HCT116 (cell line): ENCODE measurements at regions not wholly inside any gene's neighbourhood (a gene's known extent, or its start where the extent isn't known, plus 50 kb on each side); places are given as distances from the start of the nearest gene placed in this dataset.

Source experiments
- ATAC-seq: fragments of 200-7000 bp; cut with Tn5 transposase; 2 replicates; pipeline ENCODE4 v1.9.1; 2020; ENCODE audit warnings: mild to moderate bottlenecking, moderate library complexity
- BruUV-seq: library from RNA; stranded (reverse); fragments of 400-500 nt; replicated peaks from 2 replicates; lab custom pipeline; 2021; lab: Mats Ljungman, UMichigan
- CTCF ChIA-PET: fragments of 300-600 bp; sonication (Branson Sonifier 250); formaldehyde crosslinking; loops from one replicate; lab custom pipeline; 2021; ENCODE audit warnings: antibody characterized with exemption; lab: Charles Lee
- POLR2A ChIA-PET: fragments of 300-600, 350-600 bp; sonication (Branson Sonifier 250); formaldehyde crosslinking; loops from one replicate; lab custom pipeline; 2021; ENCODE audit warnings: antibody characterized with exemption; lab: Charles Lee
- RAD21 ChIA-PET, 2 experiments: fragments of 300-600 bp; sonication (Branson Sonifier 250); formaldehyde crosslinking; loops; one replicate each; lab custom pipeline; 2023; ENCODE audit warnings: low total read pairs in 2 of 2; ENCODE audit not compliant: uncharacterized antibody in 2 of 2, unreplicated experiment in 2 of 2, low non-redundant PET in 1 of 2; lab: Charles Lee
- DNase-seq: peaks from one replicate; pipeline ENCODE4 v3.0.0-alpha.2; 2010; ENCODE audit warnings: low read depth, low spot score
- H2AFZ ChIP-seq: fragments of 200-600 bp; shearing (Covaris generic), sonication (generic); 2 replicates; pipeline ENCODE4 v1.6.1; 2017; ENCODE audit warnings: low read depth, mixed run types, mixed read lengths, antibody characterized with exemption, low read length; ENCODE audit not compliant: poor library complexity, severe bottlenecking
- H3K27ac ChIP-seq: 2 replicates; pipeline ENCODE4 v1.5.1; 2012; ENCODE audit warnings: low read depth, low read length
- H3K27me3 ChIP-seq: fragments of 200-600 bp; sonication (generic); 2 replicates; pipeline ENCODE4 v1.6.1; 2016; ENCODE audit warnings: mixed run types, low read length, mixed read lengths; ENCODE audit not compliant: insufficient read depth
- H3K36me3 ChIP-seq, 2 experiments: fragments of 200-500 bp in 1 of 2; fragments of 200-600 bp in 1 of 2; sonication (Bioruptor generic) in 1 of 2; sonication (generic) in 1 of 2; 2 replicates each; pipeline versions ENCODE4 v1.5.1 to v1.6.1; 2014 to 2016; ENCODE audit warnings: low read length in 2 of 2, inconsistent platforms in 1 of 2, mixed read lengths in 1 of 2, mixed run types in 1 of 2; ENCODE audit not compliant: insufficient read depth in 2 of 2, control insufficient read depth in 1 of 2
- H3K4me1 ChIP-seq, 2 experiments: fragments of 200-600 bp in 1 of 2; sonication (generic) in 1 of 2; 2 replicates each; pipeline versions ENCODE4 v1.5.1 to v1.6.1; 2012 to 2017; ENCODE audit warnings: low read length in 2 of 2, inconsistent platforms in 1 of 2, mild to moderate bottlenecking in 1 of 2, mixed read lengths in 1 of 2, mixed run types in 1 of 2, moderate library complexity in 1 of 2; ENCODE audit not compliant: insufficient read depth in 2 of 2, control insufficient read depth in 1 of 2
- H3K4me2 ChIP-seq: fragments of 200-600 bp; sonication (generic); 2 replicates; pipeline ENCODE4 v1.6.1; 2017; ENCODE audit warnings: mixed run types, low read length, mixed read lengths
- H3K4me3 ChIP-seq, 2 experiments: fragments of 200-600 bp in 1 of 2; sonication (generic) in 1 of 2; replicated peaks in 1 of 2; 2 replicates each; pipeline ENCODE4 v1.5.1; 2011 to 2016; ENCODE audit warnings: low read length in 2 of 2, control low read depth in 1 of 2, low read depth in 1 of 2, mild to moderate bottlenecking in 1 of 2, mixed read lengths in 1 of 2, mixed run types in 1 of 2
- H3K79me2 ChIP-seq: fragments of 200-600 bp; sonication (generic); 2 replicates; pipeline ENCODE4 v1.6.1; 2017; ENCODE audit warnings: mild to moderate bottlenecking, mixed run types, low read length, moderate library complexity, mixed read lengths; ENCODE audit not compliant: insufficient read depth
- H3K9ac ChIP-seq: fragments of 200-600 bp; sonication (generic); 2 replicates; pipeline ENCODE4 v1.6.1; 2016; ENCODE audit warnings: low read length, mixed read lengths
- H3K9me2 ChIP-seq: fragments of 200-600 bp; sonication (generic), shearing (Covaris generic); 2 replicates; pipeline ENCODE4 v1.6.1; 2017; ENCODE audit warnings: mixed run types, mild to moderate bottlenecking, moderate library complexity; ENCODE audit not compliant: insufficient read depth
- H3K9me3 ChIP-seq, 2 experiments: fragments of 200-500 bp in 1 of 2; fragments of 200-600 bp in 1 of 2; sonication (Bioruptor generic) in 1 of 2; sonication (generic) in 1 of 2; 2 replicates each; pipeline ENCODE4 v1.6.1; 2014 to 2017; ENCODE audit warnings: low read length in 2 of 2, mixed read lengths in 2 of 2, inconsistent platforms in 1 of 2, low read depth in 1 of 2, mild to moderate bottlenecking in 1 of 2, mixed run types in 1 of 2, moderate library complexity in 1 of 2; ENCODE audit not compliant: control insufficient read depth in 1 of 2, insufficient read depth in 1 of 2
- H4K20me1 ChIP-seq: fragments of 200-600 bp; sonication (generic), shearing (Covaris generic); 2 replicates; pipeline ENCODE4 v1.6.1; 2017; ENCODE audit warnings: mixed run types, mild to moderate bottlenecking, moderate library complexity; ENCODE audit not compliant: insufficient read depth
- CBX3 ChIP-seq: IDR thresholded peaks from 2 replicates; pipeline ENCODE4 v1.6.1; 2012; ENCODE audit warnings: low read depth
- CEBPB ChIP-seq: IDR thresholded peaks from 2 replicates; pipeline ENCODE4 v1.6.1; 2012; ENCODE audit warnings: low read depth
- EGR1 ChIP-seq: IDR thresholded peaks from 2 replicates; pipeline ENCODE4 v1.6.1; 2012; ENCODE audit warnings: low read depth
- ELF1 ChIP-seq: IDR thresholded peaks from 2 replicates; pipeline ENCODE4 v1.6.1; 2012; ENCODE audit warnings: low read depth, borderline replicate concordance
- FOSL1 ChIP-seq: IDR thresholded peaks from 2 replicates; pipeline ENCODE4 v1.6.1; 2012; ENCODE audit warnings: low read depth
- JUND ChIP-seq: IDR thresholded peaks from 2 replicates; pipeline ENCODE4 v1.6.1; 2012
- MAX ChIP-seq: IDR thresholded peaks from 2 replicates; pipeline ENCODE4 v1.6.1; 2012
- POLR2A ChIP-seq: IDR thresholded peaks from 2 replicates; pipeline ENCODE4 v1.7.0; 2011; ENCODE audit warnings: borderline replicate concordance; ENCODE audit not compliant: insufficient read depth, insufficient read length; ENCODE audit errors: extremely low read depth
- POLR2AphosphoS5 ChIP-seq: IDR thresholded peaks from 2 replicates; pipeline ENCODE4 v1.6.1; 2011; ENCODE audit warnings: mild to moderate bottlenecking, low read depth, low read length, moderate library complexity
- REST ChIP-seq: IDR thresholded peaks from 2 replicates; pipeline ENCODE4 v1.6.1; 2012; ENCODE audit warnings: low read depth
- SIN3A ChIP-seq: IDR thresholded peaks from 2 replicates; pipeline ENCODE4 v1.6.1; 2012; ENCODE audit warnings: low read depth
- SP1 ChIP-seq: IDR thresholded peaks from 2 replicates; pipeline ENCODE4 v1.6.1; 2012; ENCODE audit warnings: low read depth
- SRF ChIP-seq: IDR thresholded peaks from 2 replicates; pipeline ENCODE4 v1.6.1; 2012; ENCODE audit warnings: low read depth
- ZFX ChIP-seq: fragments of 450-650 bp; IDR thresholded peaks from 2 replicates; pipeline ENCODE4 v1.6.1; 2017
- ZNF274 ChIP-seq: fragments of 200-500 bp; sonication (Bioruptor generic); IDR thresholded peaks from 2 replicates; pipeline ENCODE4 v1.6.1; 2014; ENCODE audit warnings: mild to moderate bottlenecking, low read depth, low read length, inconsistent platforms
- intact Hi-C: fragments of 100-400 bp; cut with micrococcal nuclease; formaldehyde crosslinking; loops from 2 replicates; pipeline ENCODE4 v1.10.0; 2022

GRCh38 chr3:110077093-110077492 is 739.7 kb upstream of the DPPA4 start:
- no peak overlapping the region for H3K27ac ChIP-seq
- no peaks in the 10 kb centered on the region for H3K36me3 ChIP-seq
- H2AFZ ChIP-seq: no peak overlapping the region
- BruUV-seq: no TSS peak
- no peak for TF ChIP-seq CEBPB
- no peak for TF ChIP-seq POLR2A
- TF ChIP-seq SIN3A: no peak
- intact Hi-C loops: no loop called here
- H3K4me2 ChIP-seq: no peak overlapping the region
- RAD21 ChIA-PET: no interaction called here
- no peaks in the 10 kb centered on the region for H3K9me3 ChIP-seq
- DNase-seq (no peak), ATAC-seq (no peak)
- H4K20me1 ChIP-seq: no peaks in the 10 kb centered on the region
- no peak overlapping the region for H3K4me3 ChIP-seq
- POLR2A ChIA-PET: no interaction called here
- no peak overlapping the region for H3K9ac ChIP-seq
- H3K79me2 ChIP-seq: no peaks in the 10 kb centered on the region
- no peaks in the 10 kb centered on the region for H3K4me1 ChIP-seq
- no peaks in the 10 kb centered on the region for H3K27me3 ChIP-seq
- no peaks in the 10 kb centered on the region for H3K9me2 ChIP-seq
- CTCF ChIA-PET: no interaction called here

- H3K9me3 ChIP-seq: peaks cover 0 to 3% of the 10 kb centered on the region in 2 experiments; a peak in 1 of 4 replicates
- no peak overlapping the region for H3K9ac ChIP-seq
- H3K79me2 ChIP-seq: no peaks in the 10 kb centered on the region
- ChIA-PET RAD21 (no interaction called here), POLR2A (no interaction called here), CTCF (no interaction called here)
- BruUV-seq: no TSS peak
- H3K27ac ChIP-seq: no peak overlapping the region
- no peak overlapping the region for H3K4me3 ChIP-seq
- H3K27me3 ChIP-seq: no peaks in the 10 kb centered on the region
- no peak for ATAC-seq
- no peak for DNase-seq
- H3K4me2 ChIP-seq: no peak overlapping the region
- intact Hi-C loops: no loop called here
- no peaks in the 10 kb centered on the region for H3K4me1 ChIP-seq
- no peaks in the 10 kb centered on the region for H3K9me2 ChIP-seq
- no peaks in the 10 kb centered on the region for H4K20me1 ChIP-seq
- H2AFZ ChIP-seq: no peak overlapping the region
- H3K36me3 ChIP-seq: no peaks in the 10 kb centered on the region
- TF ChIP-seq POLR2A: no peak
- TF ChIP-seq ZFX: no peak
- TF ChIP-seq REST: no peak
- no peak for TF ChIP-seq SRF
- no peak for TF ChIP-seq FOSL1
- no peak for TF ChIP-seq ZNF274
- TF ChIP-seq JUND: no peak
- TF ChIP-seq EGR1: no peak
- TF ChIP-seq CBX3: no peak
- TF ChIP-seq ELF1: no peak
- no peak for TF ChIP-seq SP1
- no peak for TF ChIP-seq SIN3A
- TF ChIP-seq CEBPB: no peak
- TF ChIP-seq MAX: no peak
- TF ChIP-seq POLR2AphosphoS5: no peak
Measured at GRCh38 chr3:110093411-110093810, 756.1 kb upstream of the DPPA4 start.
